Common myeloid progenitor, CD34-positive (primary cell): ENCODE measurements at regions not wholly inside any gene's neighbourhood (a gene's known extent, or its start where the extent isn't known, plus 50 kb on each side); places are given as distances from the start of the nearest gene placed in this dataset.
"Not testable (repeated sequence)": the region's sequence is repeated elsewhere in the genome, so short reads cannot be mapped to it uniquely, and the experiment has no call there.

Experiments used
- CTCF ChIA-PET: fragments of 350-600 bp; sonication (Branson Sonifier 250); formaldehyde crosslinking; loops from one replicate; lab custom pipeline; 2021; ENCODE audit warnings: antibody characterized with exemption; lab: Charles Lee
- POLR2A ChIA-PET: fragments of 350-600 bp; sonication (Branson Sonifier 250); formaldehyde crosslinking; loops from one replicate; lab custom pipeline; 2021; ENCODE audit warnings: antibody characterized with exemption; lab: Charles Lee
- DNase-seq, 3 donors: peaks; one replicate each; pipeline versions ENCODE4 v3.0.0 to v3.0.0-alpha.2; 2013
- H3K27ac ChIP-seq, 2 experiments: 1 replicate in 1 of 2; 2 replicates in 1 of 2; pipeline ENCODE4 v1.7.0; 2013; ENCODE audit warnings: inconsistent platforms in 2 of 2, low read length in 2 of 2, mild to moderate bottlenecking in 2 of 2, low read depth in 1 of 2, moderate library complexity in 1 of 2; ENCODE audit not compliant: severe bottlenecking in 2 of 2, insufficient read depth in 1 of 2, poor library complexity in 1 of 2
- H3K27me3 ChIP-seq, 5 experiments: replicated peaks in 2 of 5; 1 replicate in 3 of 5; 2 replicates in 2 of 5; pipeline versions ENCODE4 v1.6.1 to v1.7.0; 2013; ENCODE audit warnings: low read length in 4 of 5, mild to moderate bottlenecking in 2 of 5, moderate library complexity in 2 of 5, inconsistent platforms in 1 of 5; ENCODE audit not compliant: insufficient read depth in 5 of 5, control insufficient read depth in 4 of 5
- H3K36me3 ChIP-seq, 4 experiments: 1 replicate in 2 of 4; 2 replicates in 2 of 4; pipeline versions ENCODE4 v1.6.1 to v1.7.0; 2013; ENCODE audit warnings: low read length in 3 of 4, control low read depth in 1 of 4, mild to moderate bottlenecking in 1 of 4; ENCODE audit not compliant: control insufficient read depth in 4 of 4, insufficient read depth in 4 of 4
- H3K4me1 ChIP-seq, 4 experiments: 1 replicate in 3 of 4; 2 replicates in 1 of 4; pipeline versions ENCODE4 v1.6.1 to v1.7.1; 2013; ENCODE audit warnings: low read length in 3 of 4, mild to moderate bottlenecking in 3 of 4, control low read depth in 1 of 4, inconsistent platforms in 1 of 4, moderate library complexity in 1 of 4; ENCODE audit not compliant: control insufficient read depth in 4 of 4, insufficient read depth in 4 of 4; ENCODE audit errors: control extremely low read depth in 1 of 4
- H3K4me3 ChIP-seq, 7 experiments: 1 replicate in 4 of 7; 2 replicates in 3 of 7; pipeline versions ENCODE4 v1.5.1 to v1.7.0; 2013; ENCODE audit warnings: mild to moderate bottlenecking in 7 of 7, low read length in 6 of 7, moderate library complexity in 6 of 7, inconsistent platforms in 2 of 7, low read depth in 2 of 7, control low read depth in 1 of 7; ENCODE audit not compliant: insufficient read depth in 4 of 7, control insufficient read depth in 1 of 7; ENCODE audit errors: extremely low read depth in 1 of 7
- H3K9me3 ChIP-seq, 5 experiments: 1 replicate in 4 of 5; 2 replicates in 1 of 5; pipeline versions ENCODE4 v1.6.1 to v1.7.1; 2013; ENCODE audit warnings: low read length in 4 of 5, mild to moderate bottlenecking in 2 of 5, inconsistent platforms in 1 of 5, low read depth in 1 of 5, moderate library complexity in 1 of 5; ENCODE audit not compliant: control insufficient read depth in 4 of 5, insufficient read depth in 2 of 5; ENCODE audit errors: control extremely low read depth in 1 of 5
- WGBS: methylation state at CpG from one replicate; pipeline ENCODE4 v1.1.5; 2013; ENCODE audit not compliant: insufficient coverage; 5-methylcytosine and 5-hydroxymethylcytosine counted together

GRCh38 chr4:131316086-131316485 lies 1833.0 kb upstream of the PCDH10 start:
- WGBS: no CpG with 5 or more reads among the region's 3 CpGs
- no peak for DNase-seq
- Histone ChIP-seq H3K36me3 (no peaks in the 10 kb centered on the region), H3K4me3 (no peak overlapping the region), H3K27ac (no peak overlapping the region), H3K4me1 (no peaks in the 10 kb centered on the region), H3K27me3 (no peaks in the 10 kb centered on the region), H3K9me3 (peaks cover 0 to 2% (median 0%) of the 10 kb centered on the region in 5 experiments)
- CTCF ChIA-PET: no interaction called here
- POLR2A ChIA-PET: interaction anchor here (0.6 kb wide), 1 partner anchor 15 kb away, joined by 3 read pairs; no protein-coding TSS in a partner anchor

GRCh38 chr4:131337936-131338335 lies 1811.2 kb upstream of the PCDH10 start:
- no peak overlapping the region for H3K27ac ChIP-seq
- no peak for DNase-seq
- no peaks in the 10 kb centered on the region for H3K4me1 ChIP-seq
- H3K9me3 ChIP-seq: no peaks in the 10 kb centered on the region
- no peaks in the 10 kb centered on the region for H3K36me3 ChIP-seq
- H3K27me3 ChIP-seq: no peaks in the 10 kb centered on the region
- 90% methylated on average over 2 of the region's 2 CpGs for WGBS
- ChIA-PET CTCF (no interaction called here), POLR2A (no interaction called here)
- H3K4me3 ChIP-seq: no peak overlapping the region

- Histone ChIP-seq H3K27me3 (no peaks in the 10 kb centered on the region), H3K36me3 (no peaks in the 10 kb centered on the region), H3K4me1 (no peaks in the 10 kb centered on the region), H3K9me3 (no peaks in the 10 kb centered on the region), H3K27ac (no peak overlapping the region), H3K4me3 (no peak overlapping the region)
- no CpG with 5 or more reads among the region's 2 CpGs for WGBS
- POLR2A ChIA-PET: no interaction called here
- CTCF ChIA-PET: interaction anchor here (0.6 kb wide), 1 partner anchor 54 kb away, joined by 4 read pairs; no protein-coding TSS in a partner anchor
- DNase-seq: no peak
These were observed 1810.0 kb upstream of the PCDH10 start for GRCh38 chr4:131339137-131339536.

GRCh38 chr4:131344761-131345160 lies 1804.3 kb upstream of the PCDH10 start:
- 100% methylated on average over 2 of the region's 2 CpGs for WGBS
- Histone ChIP-seq H3K4me3 (no peak overlapping the region), H3K9me3 (no peaks in the 10 kb centered on the region), H3K27me3 (no peaks in the 10 kb centered on the region), H3K27ac (no peak overlapping the region), H3K36me3 (no peaks in the 10 kb centered on the region), H3K4me1 (no peaks in the 10 kb centered on the region)
- POLR2A ChIA-PET: no interaction called here
- DNase-seq: no peak
- CTCF ChIA-PET: no interaction called here

GRCh38 chr4:131347816-131348215 lies 1801.3 kb upstream of the PCDH10 start:
- no peak overlapping the region for H3K27ac ChIP-seq
- H3K4me1 ChIP-seq: no peaks in the 10 kb centered on the region
- H3K36me3 ChIP-seq: no peaks in the 10 kb centered on the region
- WGBS: 78% methylated on average over 2 of the region's 2 CpGs
- CTCF ChIA-PET: no interaction called here
- POLR2A ChIA-PET: no interaction called here
- no peaks in the 10 kb centered on the region for H3K27me3 ChIP-seq
- no peak overlapping the region for H3K4me3 ChIP-seq
- no peaks in the 10 kb centered on the region for H3K9me3 ChIP-seq
- no peak for DNase-seq

- H3K4me1 ChIP-seq: no peaks in the 10 kb centered on the region
- H3K27me3 ChIP-seq: no peaks in the 10 kb centered on the region
- no peak for DNase-seq
- WGBS: 92% methylated on average over 2 of the region's 2 CpGs
- H3K27ac ChIP-seq: no peak overlapping the region
- H3K36me3 ChIP-seq: no peaks in the 10 kb centered on the region
- CTCF ChIA-PET: no interaction called here
- no peak overlapping the region for H3K4me3 ChIP-seq
- H3K9me3 ChIP-seq: no peaks in the 10 kb centered on the region
- POLR2A ChIA-PET: no interaction called here
These were observed 1800.8 kb upstream of the PCDH10 start for GRCh38 chr4:131348263-131348662.

- H3K27ac ChIP-seq, CTCF ChIA-PET, H3K9me3 ChIP-seq, H3K4me1 ChIP-seq, H3K36me3 ChIP-seq, DNase-seq, POLR2A ChIA-PET, H3K27me3 ChIP-seq, H3K4me3 ChIP-seq: not testable (repeated sequence)
- 98% methylated on average over 12 of the region's 19 CpGs for WGBS
These were observed 1796.7 kb upstream of the PCDH10 start for GRCh38 chr4:131352371-131352770.
